Osteocyte (in vitro differentiated cells): ENCODE measurements at regions not wholly inside any gene's neighbourhood (a gene's known extent, or its start where the extent isn't known, plus 50 kb on each side); places are given as distances from the start of the nearest gene placed in this dataset.

ENCODE experiments used
- DNase-seq: peaks from one replicate; pipeline ENCODE4 v3.0.0; 2021; ENCODE audit warnings: mixed read lengths; ENCODE audit not compliant: unreplicated experiment; ENCODE audit errors: extremely low spot score
- H3K27ac Mint-ChIP-seq: one replicate; pipeline ENCODE4 v1.8.0; 2021; ENCODE audit warnings: mild to moderate bottlenecking, mixed read lengths; ENCODE audit not compliant: unreplicated experiment
- H3K27me3 Mint-ChIP-seq: one replicate; pipeline ENCODE4 v1.8.0; 2021; ENCODE audit warnings: mixed read lengths; ENCODE audit not compliant: unreplicated experiment
- H3K36me3 Mint-ChIP-seq: one replicate; pipeline ENCODE4 v1.8.0; 2021; ENCODE audit warnings: mixed read lengths; ENCODE audit not compliant: unreplicated experiment
- H3K4me1 Mint-ChIP-seq: one replicate; pipeline ENCODE4 v1.8.0; 2021; ENCODE audit warnings: mixed read lengths; ENCODE audit not compliant: unreplicated experiment
- H3K4me3 Mint-ChIP-seq: one replicate; pipeline ENCODE4 v1.8.0; 2021; ENCODE audit warnings: mild to moderate bottlenecking, moderate library complexity, mixed read lengths; ENCODE audit not compliant: unreplicated experiment
- H3K9me3 Mint-ChIP-seq: one replicate; pipeline ENCODE4 v1.8.0; 2021; ENCODE audit warnings: mixed read lengths; ENCODE audit not compliant: unreplicated experiment
- TF ChIP-seq, protein P1 (sequence below): fragments of 200-600 bp; sonication (generic); IDR thresholded peaks from 2 replicates; pipeline ENCODE4 v1.5.0; 2021; ENCODE audit warnings: antibody characterized with exemption, mild to moderate bottlenecking, moderate library complexity

DNA sequence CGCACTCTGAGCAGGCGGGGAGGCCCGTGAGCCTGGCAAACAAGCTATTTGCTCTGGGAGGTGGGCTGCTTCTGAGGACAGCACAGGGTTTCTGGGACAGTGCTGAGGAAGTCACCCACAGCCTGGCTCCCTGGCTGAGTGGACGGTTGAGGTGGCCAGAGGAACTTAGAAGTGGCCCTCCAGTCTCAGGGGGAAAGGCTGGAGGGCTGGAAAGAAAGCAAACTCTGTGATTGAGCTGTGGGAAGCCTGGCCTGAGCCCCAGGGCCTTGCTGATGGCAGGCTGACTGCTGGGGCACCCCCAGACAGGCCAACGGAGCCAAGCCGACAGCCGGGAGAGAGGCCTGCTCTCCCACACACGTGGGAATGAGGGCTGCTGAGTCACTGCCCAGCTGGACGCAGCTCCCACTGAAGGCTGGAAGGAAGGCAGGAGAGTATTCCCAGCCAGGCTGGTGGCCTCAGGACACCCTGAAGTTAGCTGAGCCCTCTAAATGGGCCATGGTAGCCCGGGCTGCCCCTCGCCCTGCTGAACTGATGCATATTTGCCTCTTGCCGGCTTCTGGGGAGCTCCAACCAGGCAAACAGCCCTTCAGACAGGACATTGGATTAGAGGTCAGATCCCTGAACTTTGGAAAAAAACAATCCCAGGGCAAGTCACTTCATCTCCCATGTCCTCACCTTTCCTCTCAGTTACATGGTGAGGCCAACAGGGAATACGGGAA, 98.0 kb upstream of the TLE3 start:
- DNase-seq: peak; percentile 87
- peaks cover 45% of the 10 kb centered on the region for H3K4me1 Mint-ChIP-seq
- peaks cover 21% of the 10 kb centered on the region for H3K27me3 Mint-ChIP-seq
- TF ChIP-seq, protein P1, sequence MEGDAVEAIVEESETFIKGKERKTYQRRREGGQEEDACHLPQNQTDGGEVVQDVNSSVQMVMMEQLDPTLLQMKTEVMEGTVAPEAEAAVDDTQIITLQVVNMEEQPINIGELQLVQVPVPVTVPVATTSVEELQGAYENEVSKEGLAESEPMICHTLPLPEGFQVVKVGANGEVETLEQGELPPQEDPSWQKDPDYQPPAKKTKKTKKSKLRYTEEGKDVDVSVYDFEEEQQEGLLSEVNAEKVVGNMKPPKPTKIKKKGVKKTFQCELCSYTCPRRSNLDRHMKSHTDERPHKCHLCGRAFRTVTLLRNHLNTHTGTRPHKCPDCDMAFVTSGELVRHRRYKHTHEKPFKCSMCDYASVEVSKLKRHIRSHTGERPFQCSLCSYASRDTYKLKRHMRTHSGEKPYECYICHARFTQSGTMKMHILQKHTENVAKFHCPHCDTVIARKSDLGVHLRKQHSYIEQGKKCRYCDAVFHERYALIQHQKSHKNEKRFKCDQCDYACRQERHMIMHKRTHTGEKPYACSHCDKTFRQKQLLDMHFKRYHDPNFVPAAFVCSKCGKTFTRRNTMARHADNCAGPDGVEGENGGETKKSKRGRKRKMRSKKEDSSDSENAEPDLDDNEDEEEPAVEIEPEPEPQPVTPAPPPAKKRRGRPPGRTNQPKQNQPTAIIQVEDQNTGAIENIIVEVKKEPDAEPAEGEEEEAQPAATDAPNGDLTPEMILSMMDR: no peak
- H3K4me3 Mint-ChIP-seq: peak overlapping the region; percentile 20
- H3K9me3 Mint-ChIP-seq: peaks cover 5% of the 10 kb centered on the region
- H3K36me3 Mint-ChIP-seq: peaks cover 4% of the 10 kb centered on the region
- peak overlapping the region; percentile 85 for H3K27ac Mint-ChIP-seq

DNA sequence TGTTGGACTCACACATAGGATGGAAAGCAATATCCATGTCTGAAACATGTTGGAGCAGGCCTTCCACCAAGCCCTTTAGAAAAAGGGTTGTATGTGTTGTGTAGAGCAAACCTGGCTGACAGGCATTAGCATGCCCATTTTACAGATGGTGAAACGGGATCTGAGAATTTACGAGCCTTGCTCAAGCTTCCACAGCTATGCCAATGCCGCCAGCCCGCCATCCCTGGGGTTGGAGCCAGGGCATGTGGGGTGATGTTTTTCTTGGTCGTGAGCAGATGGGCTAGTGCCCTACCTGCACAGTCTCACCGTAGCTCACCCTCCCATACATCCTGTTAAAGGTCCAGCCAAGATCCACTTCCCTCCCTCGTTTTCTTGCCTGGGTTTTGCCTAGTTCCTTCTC, 97.5 kb upstream of the TLE3 start:
- TF ChIP-seq, protein P1: no peak
- H3K4me1 Mint-ChIP-seq: peaks cover 44% of the 10 kb centered on the region
- no peak for DNase-seq
- peaks cover 23% of the 10 kb centered on the region for H3K27me3 Mint-ChIP-seq
- H3K4me3 Mint-ChIP-seq: no peak overlapping the region
- H3K36me3 Mint-ChIP-seq: peaks cover 4% of the 10 kb centered on the region
- H3K27ac Mint-ChIP-seq: peak overlapping the region; percentile 85
- H3K9me3 Mint-ChIP-seq: peaks cover 5% of the 10 kb centered on the region

DNA sequence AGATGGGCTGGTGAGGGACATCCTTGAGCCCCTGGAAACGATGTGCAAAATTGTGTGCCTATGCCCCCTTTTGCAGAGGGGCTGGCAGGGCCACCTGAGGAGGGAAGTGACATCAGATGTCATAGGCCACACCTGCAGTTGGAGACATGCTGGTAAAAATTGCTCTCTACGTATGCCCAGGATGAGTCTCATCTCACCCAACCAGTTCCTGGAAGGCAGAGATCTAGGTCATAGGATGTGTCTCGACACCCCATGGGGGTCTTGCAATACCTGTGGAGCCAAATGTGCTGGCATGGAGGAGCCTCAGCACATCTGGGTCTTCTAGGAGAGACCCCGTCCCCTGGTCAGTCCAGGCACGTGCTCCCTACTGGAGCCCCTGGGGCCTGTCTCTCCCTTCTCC, 96.5 kb upstream of the TLE3 start:
- H3K27ac Mint-ChIP-seq: no peak overlapping the region

DNA sequence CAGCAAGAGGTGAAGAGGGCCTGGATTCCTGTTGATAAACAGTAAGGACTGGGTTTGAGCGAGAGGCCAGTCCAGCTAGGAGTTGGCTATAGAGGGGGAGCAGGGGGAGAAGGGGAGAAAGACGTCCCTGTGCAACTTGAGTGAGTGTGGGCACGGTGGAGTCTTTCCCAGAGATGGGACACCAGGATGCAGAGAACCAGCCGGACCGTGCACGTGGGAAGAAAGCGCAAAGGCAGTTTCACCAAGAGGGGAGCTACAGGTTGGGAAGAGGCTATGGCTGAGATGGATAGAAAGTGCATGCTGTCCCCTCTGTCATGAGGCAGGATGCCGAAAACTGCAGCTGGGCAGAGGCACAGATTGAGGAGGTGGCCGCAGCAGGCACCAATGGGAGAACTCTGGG, 96.0 kb upstream of the TLE3 start:
- Mint-ChIP-seq H3K27me3 (peaks cover 29% of the 10 kb centered on the region), H3K4me3 (no peak overlapping the region)
- TF ChIP-seq, protein P1: no peak

More for the DNA sequence above, 96.5 kb upstream of the TLE3 start:
- Mint-ChIP-seq H3K9me3 (peaks cover 5% of the 10 kb centered on the region), H3K27me3 (peaks cover 25% of the 10 kb centered on the region), H3K4me1 (peaks cover 35% of the 10 kb centered on the region), H3K36me3 (peaks cover 4% of the 10 kb centered on the region), H3K4me3 (no peak overlapping the region)
- no peak for DNase-seq
- TF ChIP-seq, protein P1: no peak

DNA sequence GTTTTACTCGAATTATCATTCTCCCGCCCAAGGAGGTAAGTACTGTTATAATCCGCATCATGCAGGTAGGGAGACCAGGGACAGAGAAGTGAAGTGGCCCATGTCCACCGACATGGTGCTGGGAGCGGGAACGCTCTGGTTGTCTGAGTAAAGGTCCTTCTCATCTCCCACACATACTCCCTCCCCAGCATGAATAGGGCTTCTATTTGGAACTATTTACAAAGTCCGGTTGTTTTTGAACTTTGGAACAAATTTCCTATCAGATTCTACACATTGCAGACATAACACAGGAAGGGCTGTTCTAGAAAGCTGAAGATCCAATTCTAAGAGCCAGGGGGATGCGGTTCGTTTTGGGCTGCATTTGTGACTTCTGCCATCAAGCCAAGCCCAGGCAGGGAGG, 94.8 kb upstream of the TLE3 start:
- H3K9me3 Mint-ChIP-seq: peaks cover 5% of the 10 kb centered on the region
- TF ChIP-seq, protein P1: no peak
- no peak for DNase-seq
- peaks cover 24% of the 10 kb centered on the region for H3K4me1 Mint-ChIP-seq
- peaks cover 4% of the 10 kb centered on the region for H3K36me3 Mint-ChIP-seq
- H3K4me3 Mint-ChIP-seq: no peak overlapping the region
- H3K27me3 Mint-ChIP-seq: peaks cover 37% of the 10 kb centered on the region
- H3K27ac Mint-ChIP-seq: no peak overlapping the region

More for the DNA sequence above, 96.0 kb upstream of the TLE3 start:
- Mint-ChIP-seq H3K4me1 (peaks cover 32% of the 10 kb centered on the region), H3K27ac (no peak overlapping the region), H3K36me3 (peaks cover 4% of the 10 kb centered on the region), H3K9me3 (peaks cover 5% of the 10 kb centered on the region)
- no peak for DNase-seq
